HG02973 (cell line): ENCODE measurements at regions not wholly inside any gene's neighbourhood (a gene's known extent, or its start where the extent isn't known, plus 50 kb on each side); places are given as distances from the start of the nearest gene placed in this dataset.

Experiments used
- ATAC-seq: cut with Tn5 transposase; IDR thresholded peaks from one replicate; pipeline ENCODE4 v1.9.1; 2021; ENCODE audit warnings: moderate library complexity; ENCODE audit not compliant: unreplicated experiment

DNA sequence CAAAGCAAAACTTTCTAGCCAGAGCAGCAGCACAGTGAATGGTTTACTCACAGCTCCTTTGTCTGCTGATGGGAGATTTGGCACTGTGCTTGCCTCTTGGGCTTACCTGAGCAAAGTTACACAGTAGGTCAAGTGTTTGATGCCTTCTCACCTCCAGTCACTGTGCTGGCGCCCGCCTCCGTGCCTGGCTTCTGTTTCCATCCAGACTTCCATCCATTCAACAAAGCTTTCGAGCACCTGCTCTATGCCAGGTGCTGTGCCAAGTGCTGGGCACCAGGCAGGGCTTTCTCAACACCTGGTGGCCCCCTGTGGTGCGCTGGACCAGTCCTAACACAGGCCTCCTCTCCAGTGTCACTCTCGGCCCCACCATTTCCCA lies 199.2 kb upstream of the EEA1 start:
- no peak for ATAC-seq

DNA sequence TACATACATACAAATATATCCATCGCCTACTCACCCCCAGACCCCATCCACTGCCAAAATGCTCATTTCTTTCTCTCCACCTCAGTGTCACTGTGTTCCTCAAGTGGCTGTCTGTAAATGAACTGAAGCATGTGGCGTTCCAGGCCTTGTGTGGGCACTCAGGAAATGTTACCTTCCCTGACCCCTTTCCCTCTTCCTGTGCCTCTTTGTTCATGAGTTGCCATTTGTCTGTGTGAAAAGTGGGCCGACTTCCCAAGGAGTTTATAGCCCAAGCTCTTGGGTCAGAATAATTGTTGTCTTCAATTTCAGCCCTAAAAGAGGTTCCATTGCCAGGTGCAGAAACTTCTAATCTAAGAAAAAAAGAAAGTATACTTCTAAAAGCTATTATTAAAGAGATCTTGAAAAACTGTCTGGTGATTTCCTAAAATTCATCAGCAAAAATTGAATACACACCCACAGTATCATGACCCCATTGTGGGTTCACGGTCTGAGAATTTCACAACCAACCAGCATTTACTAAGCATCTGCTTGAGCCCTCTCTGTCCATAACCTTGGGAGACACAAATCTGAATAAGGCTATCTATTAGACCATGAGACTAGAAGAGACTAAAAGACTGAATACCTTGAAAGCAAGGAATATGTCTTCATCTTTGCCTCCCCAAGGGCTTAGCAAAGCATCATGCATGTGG lies 201.4 kb upstream of the EEA1 start:
- no peak for ATAC-seq

- ATAC-seq = no peak
Measured at GRCh38 chr12:93133361-93133760, 204.3 kb upstream of the EEA1 start.

- ATAC-seq = no peak
Measured at GRCh38 chr12:93134175-93134890, 205.2 kb upstream of the EEA1 start.

GRCh38 chr12:93134893-93135285 lies 205.8 kb upstream of the EEA1 start:
- no peak for ATAC-seq

DNA sequence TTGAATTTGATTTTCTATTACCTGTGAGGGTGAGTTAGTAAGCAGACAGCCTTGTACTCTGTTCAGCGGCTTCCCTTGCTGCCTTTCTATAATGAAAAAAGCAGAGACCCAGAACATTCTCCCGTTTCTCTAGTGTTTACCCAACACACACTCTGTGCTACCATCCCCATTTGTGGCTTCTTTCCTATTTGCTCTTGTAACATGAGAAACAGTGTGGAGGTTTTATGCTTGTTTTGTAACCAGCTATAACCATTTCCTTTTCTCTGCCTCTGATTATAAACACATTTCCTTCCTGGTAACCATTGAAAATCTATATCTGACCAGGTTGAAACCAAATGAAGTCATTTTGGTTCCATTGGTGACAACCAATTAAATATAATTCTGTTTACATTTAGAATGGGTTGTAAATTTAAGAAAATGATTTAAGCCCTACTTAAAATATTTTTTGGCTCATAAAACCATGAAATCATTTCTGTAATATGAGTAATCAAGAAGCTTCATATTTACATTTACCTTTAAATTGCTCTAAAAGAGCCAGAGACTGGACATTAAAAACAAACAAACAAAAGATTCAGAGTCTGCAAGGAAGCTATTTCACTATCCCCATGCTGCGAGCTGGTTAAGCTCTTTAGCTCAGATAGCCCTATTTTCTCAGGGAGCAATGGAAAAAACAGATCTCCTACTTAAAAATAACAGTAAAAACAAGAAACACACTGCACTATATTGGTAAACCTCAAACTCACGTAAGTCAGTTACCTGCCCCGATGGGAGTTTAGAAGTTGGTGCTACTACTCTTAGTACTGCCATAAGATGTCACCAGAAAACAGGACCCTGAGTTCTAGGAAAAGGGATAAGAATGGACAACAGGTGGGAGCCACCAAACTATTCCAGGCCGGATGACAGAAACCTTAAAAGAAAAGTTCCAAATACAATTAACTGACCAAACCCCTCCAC lies 206.5 kb upstream of the EEA1 start:
- ATAC-seq = no peak

DNA sequence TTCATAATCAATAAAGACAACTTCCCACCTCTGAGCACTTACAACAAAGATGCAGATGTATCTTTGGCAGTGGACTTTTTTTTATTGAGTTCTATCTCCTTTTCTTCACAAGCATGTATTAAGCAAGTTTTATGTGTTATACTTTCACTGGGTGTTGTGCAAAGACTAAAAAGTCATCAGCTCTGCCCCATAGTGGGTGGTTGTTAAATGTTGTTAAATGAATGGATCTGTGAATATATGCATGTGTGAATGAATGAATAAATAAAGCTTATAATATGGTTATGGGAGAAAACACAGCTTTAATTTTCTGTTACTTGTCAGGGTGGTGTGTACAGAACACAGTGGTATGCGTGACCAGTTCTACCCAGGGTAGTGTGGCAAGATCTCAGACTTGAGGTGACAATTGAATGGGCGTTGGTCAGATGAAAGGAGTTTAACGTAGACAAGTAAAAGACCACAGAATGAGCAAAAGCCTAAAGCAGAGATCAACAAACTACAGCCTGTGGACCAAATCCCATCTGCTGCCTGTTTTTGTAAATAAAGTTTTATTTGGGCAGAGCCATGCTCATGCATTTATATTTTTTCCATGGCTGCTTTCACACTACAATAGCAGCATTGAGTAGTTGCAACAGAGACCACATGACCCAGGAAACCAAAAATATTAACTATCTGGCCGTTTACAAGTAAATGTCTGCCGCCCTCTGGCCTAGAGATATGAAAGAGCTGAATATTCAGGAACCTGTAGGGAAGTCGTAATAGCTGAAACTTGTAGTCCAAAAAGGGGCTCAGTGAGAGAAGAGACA lies 207.4 kb upstream of the EEA1 start:
- no peak for ATAC-seq

GRCh38 chr12:93137656-93138612 lies 208.8 kb upstream of the EEA1 start:
- ATAC-seq = peak; percentile 52

GRCh38 chr12:93139028-93139665 lies 210.1 kb upstream of the EEA1 start:
- peak; percentile 45 for ATAC-seq

DNA sequence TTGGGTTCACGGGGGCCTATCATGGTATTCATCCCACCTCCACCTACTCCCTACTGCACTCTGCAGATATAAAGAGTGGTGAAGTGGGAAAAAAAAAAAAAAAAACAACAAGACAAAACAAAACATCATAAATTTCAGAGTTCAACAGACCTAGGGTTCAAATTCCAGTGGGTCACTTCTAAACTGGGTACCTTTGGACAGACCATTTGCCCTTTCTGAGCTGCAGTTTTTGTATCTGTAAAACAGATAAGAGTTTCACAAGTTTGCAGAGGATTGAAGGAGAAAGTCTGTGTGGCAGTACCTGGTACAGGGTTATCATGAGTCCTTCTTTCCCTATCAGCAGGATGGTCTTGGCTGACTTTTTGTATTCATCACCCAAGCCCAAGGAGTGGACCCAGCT lies 211.2 kb upstream of the EEA1 start:
- ATAC-seq = no peak

GRCh38 chr12:93140801-93141200 lies 211.7 kb upstream of the EEA1 start:
- ATAC-seq = no peak

GRCh38 chr12:93142881-93143280 lies 213.8 kb upstream of the EEA1 start:
- ATAC-seq = no peak

DNA sequence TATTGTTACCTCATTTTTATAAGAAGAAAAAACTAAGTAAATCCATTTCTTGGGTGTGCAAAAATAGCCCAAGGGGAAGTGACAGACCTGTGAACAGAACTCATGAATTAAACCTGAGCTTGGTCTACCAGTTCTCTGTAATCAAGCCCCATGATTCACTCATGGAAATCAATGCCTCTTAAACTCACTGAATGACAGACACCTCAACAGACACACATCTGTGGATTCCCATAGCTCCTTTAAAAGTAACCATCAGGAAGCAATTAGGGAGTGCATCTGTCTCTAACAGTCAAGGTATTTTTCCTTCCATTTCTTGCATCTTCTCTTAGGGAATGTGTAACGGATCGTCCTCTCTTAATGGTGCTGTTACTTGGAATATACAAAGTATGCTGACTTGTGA lies 215.0 kb upstream of the EEA1 start:
- ATAC-seq = no peak

DNA sequence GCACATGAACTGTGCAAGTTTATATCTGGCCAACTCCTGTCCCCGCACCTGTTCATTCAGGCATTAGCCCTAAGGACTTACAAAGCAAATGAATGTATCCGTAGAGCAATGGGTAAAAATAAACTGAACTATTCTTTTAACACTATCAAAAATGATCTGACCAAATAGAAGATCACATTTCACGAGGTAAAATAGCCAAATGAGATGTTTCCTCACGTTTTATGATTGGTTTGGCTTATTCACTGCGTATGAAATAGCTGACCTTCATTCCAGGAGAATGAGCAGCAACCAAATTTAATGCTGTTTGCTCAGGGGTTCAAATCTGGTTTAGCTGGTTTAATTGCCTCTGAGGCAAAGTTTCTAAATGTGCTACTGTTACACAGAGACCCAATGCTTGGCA lies 216.0 kb upstream of the EEA1 start:
- ATAC-seq = no peak

DNA sequence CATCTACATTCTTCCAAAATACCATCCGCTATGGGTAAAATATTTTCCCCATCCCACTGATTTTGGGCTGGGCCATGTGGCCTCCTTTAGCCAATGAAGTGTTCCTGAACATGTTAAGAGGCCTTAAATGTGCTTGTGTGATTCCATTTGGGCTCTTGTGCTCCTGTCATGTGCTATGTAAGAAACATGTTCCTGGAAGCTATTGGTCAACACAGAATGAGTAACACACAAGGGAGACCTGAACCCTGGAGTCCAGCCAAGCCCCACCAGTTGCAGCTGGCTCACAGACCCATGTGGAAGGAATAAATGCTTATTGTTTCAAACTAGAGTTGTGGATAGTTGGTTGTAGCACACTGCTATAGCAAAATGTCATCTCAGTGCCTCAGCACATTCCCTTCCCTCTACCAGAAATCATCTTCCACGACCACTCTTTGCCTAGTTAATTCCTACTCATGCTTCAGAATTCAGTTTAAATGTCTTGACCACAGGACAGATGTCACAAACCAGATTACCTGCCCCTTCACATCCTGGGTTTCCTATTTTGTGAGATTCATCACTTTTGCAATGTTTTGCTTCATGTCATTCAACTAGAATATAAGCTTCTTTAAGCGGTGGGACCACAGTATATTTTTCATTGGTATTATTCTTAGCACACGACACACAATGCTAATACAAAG lies 217.3 kb upstream of the EEA1 start:
- ATAC-seq = no peak

GRCh38 chr12:93146970-93147369 lies 217.9 kb upstream of the EEA1 start:
- ATAC-seq = no peak

GRCh38 chr12:93148412-93148811 lies 219.3 kb upstream of the EEA1 start:
- ATAC-seq = no peak

DNA sequence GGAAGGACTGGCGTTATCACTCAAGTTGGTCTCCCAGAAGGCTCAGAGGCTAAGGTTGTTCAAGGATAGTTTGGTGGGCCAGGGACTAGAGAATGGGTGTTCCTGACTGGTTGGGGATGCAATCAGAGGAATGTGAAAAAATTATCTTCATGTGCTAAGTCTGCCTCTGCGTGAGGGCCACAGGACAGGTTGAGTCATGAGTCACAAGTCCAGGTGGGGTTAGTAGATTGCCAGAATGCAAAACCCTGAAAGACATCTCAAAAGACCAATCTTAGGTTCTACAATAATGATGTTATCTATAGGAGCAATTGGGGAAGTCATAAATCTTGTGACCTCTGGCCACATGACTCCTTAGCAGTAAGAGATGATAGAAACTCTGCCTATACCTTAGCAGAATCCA lies 220.1 kb upstream of the EEA1 start:
- ATAC-seq = no peak
